ENCODE measurements at regions not wholly inside any gene's neighbourhood (a gene's known extent, or its start where the extent isn't known, plus 50 kb on each side); places are given as distances from the start of the nearest gene placed in this dataset.

- no peaks in the 10 kb centered on the region for H4K20me1 ChIP-seq (ENCODE audit: insufficient read depth, low read length, poor library complexity, severe bottlenecking)
- H3K4me2 ChIP-seq (ENCODE audit: low read depth, low read length, poor library complexity, severe bottlenecking): no peak overlapping the region
- H3K9me2 ChIP-seq (replicated peaks; ENCODE audit: low read depth, low read length): no peaks in the 10 kb centered on the region
- no peaks in the 10 kb centered on the region for H3F3A ChIP-seq (ENCODE audit: low read depth)
- H2AFZ ChIP-seq (ENCODE audit: low read length): no peak overlapping the region
- no peaks in the 10 kb centered on the region for H3K4me1 ChIP-seq (ENCODE audit: insufficient read depth, low read length, poor library complexity, severe bottlenecking)
- TF ChIP-seq EZH2phosphoT487 (IDR thresholded peaks at IDR 0.05; ENCODE audit: borderline replicate concordance): no peak
- TF ChIP-seq, protein P1, sequence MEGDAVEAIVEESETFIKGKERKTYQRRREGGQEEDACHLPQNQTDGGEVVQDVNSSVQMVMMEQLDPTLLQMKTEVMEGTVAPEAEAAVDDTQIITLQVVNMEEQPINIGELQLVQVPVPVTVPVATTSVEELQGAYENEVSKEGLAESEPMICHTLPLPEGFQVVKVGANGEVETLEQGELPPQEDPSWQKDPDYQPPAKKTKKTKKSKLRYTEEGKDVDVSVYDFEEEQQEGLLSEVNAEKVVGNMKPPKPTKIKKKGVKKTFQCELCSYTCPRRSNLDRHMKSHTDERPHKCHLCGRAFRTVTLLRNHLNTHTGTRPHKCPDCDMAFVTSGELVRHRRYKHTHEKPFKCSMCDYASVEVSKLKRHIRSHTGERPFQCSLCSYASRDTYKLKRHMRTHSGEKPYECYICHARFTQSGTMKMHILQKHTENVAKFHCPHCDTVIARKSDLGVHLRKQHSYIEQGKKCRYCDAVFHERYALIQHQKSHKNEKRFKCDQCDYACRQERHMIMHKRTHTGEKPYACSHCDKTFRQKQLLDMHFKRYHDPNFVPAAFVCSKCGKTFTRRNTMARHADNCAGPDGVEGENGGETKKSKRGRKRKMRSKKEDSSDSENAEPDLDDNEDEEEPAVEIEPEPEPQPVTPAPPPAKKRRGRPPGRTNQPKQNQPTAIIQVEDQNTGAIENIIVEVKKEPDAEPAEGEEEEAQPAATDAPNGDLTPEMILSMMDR (conservative IDR thresholded peaks at IDR 0.05; ENCODE audit: low read length): no peak
- no peaks in the 10 kb centered on the region for H3K27me3 ChIP-seq (ENCODE audit: insufficient read depth, low read length, poor library complexity, severe bottlenecking)
- no peak overlapping the region for H3K4me3 ChIP-seq (ENCODE audit: low read length, poor library complexity, severe bottlenecking)
- no peaks in the 10 kb centered on the region for H3K36me3 ChIP-seq (ENCODE audit: insufficient read depth, low read length)
- no peak overlapping the region for H3K9ac ChIP-seq (ENCODE audit: low read depth, low read length, poor library complexity, severe bottlenecking)
- H3K79me2 ChIP-seq (ENCODE audit: insufficient read depth, low read length): no peaks in the 10 kb centered on the region
- no peaks in the 10 kb centered on the region for H3K9me3 ChIP-seq (ENCODE audit: insufficient read depth, low read depth, low read length)
These were observed 473.2 kb upstream of the SALL1 start for GRCh38 chr16:51624080-51624775.

DNA sequence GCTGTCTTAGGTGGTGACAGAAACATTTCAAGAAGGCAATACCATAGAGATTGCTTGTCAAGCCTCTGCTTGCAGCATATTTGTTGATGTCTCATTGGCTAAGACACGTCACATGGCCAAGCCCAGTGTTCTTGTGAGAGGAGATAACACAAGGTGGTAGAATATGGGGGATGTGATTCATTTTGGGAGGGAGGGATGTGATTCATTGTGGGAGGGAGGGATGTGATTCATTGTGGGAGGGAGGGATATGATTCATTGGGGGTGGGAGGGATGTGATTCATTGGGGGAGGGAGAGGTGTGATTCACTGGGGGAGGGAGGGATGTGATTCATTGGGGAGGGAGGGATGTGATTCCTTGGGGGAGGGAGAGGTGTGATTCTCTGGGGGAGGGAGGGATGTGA is 470.5 kb upstream of the SALL1 start:
- no peak overlapping the region for H3K4me2 ChIP-seq (ENCODE audit: low read depth, low read length, poor library complexity, severe bottlenecking)
- no peak overlapping the region for H3K4me3 ChIP-seq (ENCODE audit: low read length, poor library complexity, severe bottlenecking)
- H3F3A ChIP-seq (ENCODE audit: low read depth): no peaks in the 10 kb centered on the region
- H3K79me2 ChIP-seq (ENCODE audit: insufficient read depth, low read length): no peaks in the 10 kb centered on the region
- H3K9me2 ChIP-seq (replicated peaks; ENCODE audit: low read depth, low read length): no peaks in the 10 kb centered on the region
- H3K4me1 ChIP-seq (ENCODE audit: insufficient read depth, low read length, poor library complexity, severe bottlenecking): no peaks in the 10 kb centered on the region
- TF ChIP-seq, protein P1 (conservative IDR thresholded peaks at IDR 0.05; ENCODE audit: low read length): no peak
- no peak for TF ChIP-seq EZH2phosphoT487 (IDR thresholded peaks at IDR 0.05; ENCODE audit: borderline replicate concordance)
- no peaks in the 10 kb centered on the region for H3K9me3 ChIP-seq (ENCODE audit: insufficient read depth, low read depth, low read length)
- H4K20me1 ChIP-seq (ENCODE audit: insufficient read depth, low read length, poor library complexity, severe bottlenecking): no peaks in the 10 kb centered on the region
- H2AFZ ChIP-seq (ENCODE audit: low read length): no peak overlapping the region
- H3K27me3 ChIP-seq (ENCODE audit: insufficient read depth, low read length, poor library complexity, severe bottlenecking): no peaks in the 10 kb centered on the region
- H3K9ac ChIP-seq (ENCODE audit: low read depth, low read length, poor library complexity, severe bottlenecking): no peak overlapping the region
- no peaks in the 10 kb centered on the region for H3K36me3 ChIP-seq (ENCODE audit: insufficient read depth, low read length)

GRCh38 chr16:51615141-51615540 is 464.1 kb upstream of the SALL1 start:
- Histone ChIP-seq H3K4me1 (ENCODE audit: insufficient read depth, low read length, poor library complexity, severe bottlenecking) (no peaks in the 10 kb centered on the region), H3K79me2 (ENCODE audit: insufficient read depth, low read length) (no peaks in the 10 kb centered on the region), H3K36me3 (ENCODE audit: insufficient read depth, low read length) (no peaks in the 10 kb centered on the region), H3K4me3 (ENCODE audit: low read length, poor library complexity, severe bottlenecking) (no peak overlapping the region), H2AFZ (ENCODE audit: low read length) (no peak overlapping the region), H3F3A (ENCODE audit: low read depth) (no peaks in the 10 kb centered on the region), H3K9me3 (ENCODE audit: insufficient read depth, low read depth, low read length) (no peaks in the 10 kb centered on the region), H3K9me2 (replicated peaks; ENCODE audit: low read depth, low read length) (no peaks in the 10 kb centered on the region), H3K9ac (ENCODE audit: low read depth, low read length, poor library complexity, severe bottlenecking) (no peak overlapping the region), H3K27me3 (ENCODE audit: insufficient read depth, low read length, poor library complexity, severe bottlenecking) (no peaks in the 10 kb centered on the region), H3K4me2 (ENCODE audit: low read depth, low read length, poor library complexity, severe bottlenecking) (no peak overlapping the region), H4K20me1 (ENCODE audit: insufficient read depth, low read length, poor library complexity, severe bottlenecking) (no peaks in the 10 kb centered on the region)
- TF ChIP-seq, protein P1 (conservative IDR thresholded peaks at IDR 0.05; ENCODE audit: low read length): no peak
- no peak for TF ChIP-seq EZH2phosphoT487 (IDR thresholded peaks at IDR 0.05; ENCODE audit: borderline replicate concordance)
